ENCODE measurements at regions not wholly inside any gene's neighbourhood (a gene's known extent, or its start where the extent isn't known, plus 50 kb on each side); places are given as distances from the start of the nearest gene placed in this dataset.

DNA sequence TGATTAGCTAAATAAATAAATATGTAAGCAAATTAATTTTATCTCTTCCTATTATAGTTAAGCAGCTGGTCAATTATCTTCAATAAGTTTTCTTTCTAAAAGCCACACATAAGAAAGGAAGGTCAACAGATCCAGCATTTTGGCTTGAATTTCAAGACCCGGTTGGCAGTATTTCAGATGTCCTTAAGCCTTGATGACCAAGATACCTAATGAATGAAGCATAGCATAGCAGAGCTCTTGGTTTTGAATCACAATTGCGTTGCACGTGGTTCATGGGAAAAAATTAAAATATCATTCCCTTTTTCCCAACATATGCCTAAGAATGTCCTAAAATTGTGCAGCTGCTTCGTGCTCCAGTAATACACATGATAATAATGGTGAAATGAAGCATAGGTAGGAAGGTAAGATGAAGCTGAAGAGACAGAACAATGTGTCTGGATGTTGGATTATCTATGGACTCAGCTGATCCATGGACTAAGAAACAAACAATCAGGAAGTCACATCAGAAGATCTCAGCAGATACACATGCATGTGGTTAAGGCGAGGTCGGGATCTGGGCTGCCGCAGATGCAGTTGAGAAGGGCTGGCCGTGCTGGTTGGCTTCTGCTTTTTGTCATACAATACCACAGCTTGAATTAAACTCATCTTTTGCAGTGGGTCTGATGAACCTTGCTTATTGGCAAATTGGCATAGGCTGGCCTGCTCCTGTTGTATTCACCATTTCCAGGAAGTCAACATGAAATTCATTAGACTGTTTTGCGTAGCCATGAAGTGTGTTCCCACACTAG lies 284.9 kb upstream of the RUNX1 start:
- H3K4me1 Mint-ChIP-seq: peaks cover 7 to 17% of the 10 kb centered on the region in 2 donors
- H3K9me3 Mint-ChIP-seq: peaks cover 6 to 7% of the 10 kb centered on the region in 2 donors
- H3K4me3 Mint-ChIP-seq: no peak overlapping the region
- no peaks in the 10 kb centered on the region for H3K27me3 Mint-ChIP-seq
- peaks cover 0 to 3% of the 10 kb centered on the region in 2 donors for H3K36me3 Mint-ChIP-seq
- DNase-seq: no peak
- no peak for ATAC-seq (replicated peaks)
- no peak overlapping the region for H3K27ac Mint-ChIP-seq

DNA sequence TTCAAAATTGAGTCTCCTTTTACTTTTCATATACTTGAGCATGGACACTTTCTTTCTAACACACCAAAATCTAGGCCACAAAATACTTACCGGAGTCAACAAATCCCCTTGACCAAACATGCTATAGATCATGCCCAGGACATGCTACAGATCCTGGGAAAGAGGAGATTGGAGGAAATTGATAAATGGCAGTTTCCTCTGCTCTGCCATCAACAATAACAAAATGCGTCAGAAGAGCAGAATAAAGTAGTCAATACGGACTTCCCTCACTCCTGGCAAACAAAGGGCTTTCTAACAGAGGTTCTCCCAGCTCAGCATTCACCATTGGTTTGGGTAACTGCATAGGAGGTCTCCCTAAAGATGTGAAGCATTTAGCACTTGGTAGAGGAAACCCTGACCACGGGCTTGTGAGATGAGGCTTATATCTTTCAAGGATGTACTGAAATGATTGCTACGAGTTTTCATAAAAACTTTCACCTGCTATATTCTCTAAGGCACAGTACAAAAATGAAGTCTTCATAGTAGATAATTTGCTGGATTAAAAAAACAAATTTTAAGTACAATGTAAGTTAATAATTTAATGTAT lies 283.8 kb upstream of the RUNX1 start:
- no peaks in the 10 kb centered on the region for H3K27me3 Mint-ChIP-seq
- H3K27ac Mint-ChIP-seq: no peak overlapping the region
- H3K4me3 Mint-ChIP-seq: no peak overlapping the region
- peaks cover 0 to 1% of the 10 kb centered on the region in 2 donors for H3K36me3 Mint-ChIP-seq
- DNase-seq (no peak), ATAC-seq (replicated peaks) (no peak)
- peaks cover 7 to 13% of the 10 kb centered on the region in 2 donors for H3K4me1 Mint-ChIP-seq
- H3K9me3 Mint-ChIP-seq: peaks cover 1 to 2% of the 10 kb centered on the region in 2 donors

DNA sequence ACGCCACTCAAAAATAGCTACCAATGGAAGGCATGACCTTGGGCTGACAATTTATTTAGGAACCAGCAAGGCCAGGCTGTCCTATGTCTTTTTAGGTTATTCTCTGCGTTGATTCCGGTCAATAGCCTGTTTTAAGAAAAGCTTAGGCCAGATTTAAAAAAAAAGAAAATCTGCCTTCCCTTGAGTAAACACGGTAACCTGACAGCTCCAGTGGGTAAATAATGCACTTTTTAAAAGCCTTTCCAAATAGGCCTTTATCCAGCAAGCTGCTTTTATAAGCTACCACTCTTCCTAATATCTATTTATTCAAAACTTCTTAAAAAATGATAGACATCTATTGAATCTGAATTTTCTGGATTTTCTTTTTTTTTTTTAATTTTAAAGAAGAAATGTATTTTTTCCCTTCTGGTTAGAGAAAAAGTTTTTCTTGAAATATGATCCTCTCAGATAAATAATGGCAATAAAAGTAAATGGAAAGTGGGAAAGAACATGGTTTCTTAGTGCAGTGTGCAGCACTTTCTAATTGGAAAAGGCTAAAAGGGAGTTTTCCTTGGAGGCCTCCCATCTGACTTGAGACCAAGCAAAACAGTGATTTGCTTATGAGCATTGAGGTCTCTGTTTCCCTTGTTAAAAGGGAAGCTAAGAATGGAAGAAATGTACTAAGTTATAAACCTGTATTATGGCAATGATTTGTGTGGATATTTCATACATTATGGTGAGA lies 281.0 kb upstream of the RUNX1 start:
- no peaks in the 10 kb centered on the region for H3K9me3 Mint-ChIP-seq

DNA sequence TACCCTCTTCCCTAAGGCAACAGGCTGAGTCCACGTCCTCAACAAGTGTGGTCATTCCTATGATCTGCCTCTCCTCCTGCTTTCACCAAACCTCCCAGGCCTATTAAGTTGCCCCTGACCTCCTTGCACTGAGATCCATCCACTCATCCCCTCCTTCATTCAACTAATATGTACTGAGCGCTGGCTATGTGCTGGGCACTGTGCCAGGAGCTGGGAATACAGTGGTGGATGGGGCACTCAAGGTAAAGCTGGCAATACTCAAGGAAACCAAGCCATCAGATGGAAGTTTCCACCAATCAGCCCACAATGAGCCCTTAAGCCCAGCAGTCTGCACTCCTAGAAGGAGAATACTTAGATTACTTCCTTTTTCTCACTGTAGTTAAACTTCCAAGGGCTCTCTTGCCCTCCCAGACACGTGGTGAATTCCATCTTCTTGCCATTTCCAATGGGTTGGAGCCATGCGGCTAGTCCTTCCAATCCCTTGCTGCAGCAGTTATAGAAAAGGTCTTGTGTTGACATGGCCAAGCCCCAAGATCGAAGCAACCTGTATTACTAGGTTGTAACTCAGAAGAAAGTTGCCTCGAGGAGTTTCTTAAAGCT lies 279.9 kb upstream of the RUNX1 start:
- Mint-ChIP-seq H3K4me1 (peaks cover 6 to 11% of the 10 kb centered on the region in 2 donors), H3K9me3 (no peaks in the 10 kb centered on the region), H3K27ac (no peak overlapping the region), H3K36me3 (no peaks in the 10 kb centered on the region), H3K27me3 (no peaks in the 10 kb centered on the region), H3K4me3 (no peak overlapping the region)
- no peak for ATAC-seq (replicated peaks)
- DNase-seq: no peak

More for the DNA sequence above, 281.0 kb upstream of the RUNX1 start:
- Mint-ChIP-seq H3K4me3 (no peak overlapping the region), H3K27ac (no peak overlapping the region), H3K4me1 (peaks cover 6 to 11% of the 10 kb centered on the region in 2 donors), H3K27me3 (no peaks in the 10 kb centered on the region), H3K36me3 (no peaks in the 10 kb centered on the region)
- ATAC-seq (replicated peaks) (no peak), DNase-seq (no peak)

DNA sequence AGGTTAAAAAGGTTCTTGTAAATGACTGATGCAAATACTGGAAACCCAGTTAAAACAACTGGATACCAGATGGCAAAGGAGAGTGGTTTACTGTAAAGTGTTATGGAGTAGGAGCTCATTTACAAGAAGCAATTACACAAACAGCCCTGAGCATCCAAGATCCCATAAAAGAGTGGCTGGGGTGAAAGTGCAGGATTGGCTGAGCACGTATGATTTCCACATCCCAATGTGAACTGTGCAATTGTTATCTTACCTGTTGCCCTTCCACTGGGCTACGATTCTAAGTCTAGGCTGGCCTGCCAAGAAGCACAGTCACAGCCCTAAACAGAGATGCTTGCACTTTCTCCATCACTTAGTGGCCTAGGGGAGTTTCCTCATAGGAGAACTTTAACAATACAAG lies 277.6 kb upstream of the RUNX1 start:
- H3K4me3 Mint-ChIP-seq: no peak overlapping the region
- H3K27me3 Mint-ChIP-seq: no peaks in the 10 kb centered on the region
- no peaks in the 10 kb centered on the region for H3K9me3 Mint-ChIP-seq
- ATAC-seq (replicated peaks) (no peak), DNase-seq (no peak)
- peaks cover 6 to 11% of the 10 kb centered on the region in 2 donors for H3K4me1 Mint-ChIP-seq
- no peaks in the 10 kb centered on the region for H3K36me3 Mint-ChIP-seq
- no peak overlapping the region for H3K27ac Mint-ChIP-seq

DNA sequence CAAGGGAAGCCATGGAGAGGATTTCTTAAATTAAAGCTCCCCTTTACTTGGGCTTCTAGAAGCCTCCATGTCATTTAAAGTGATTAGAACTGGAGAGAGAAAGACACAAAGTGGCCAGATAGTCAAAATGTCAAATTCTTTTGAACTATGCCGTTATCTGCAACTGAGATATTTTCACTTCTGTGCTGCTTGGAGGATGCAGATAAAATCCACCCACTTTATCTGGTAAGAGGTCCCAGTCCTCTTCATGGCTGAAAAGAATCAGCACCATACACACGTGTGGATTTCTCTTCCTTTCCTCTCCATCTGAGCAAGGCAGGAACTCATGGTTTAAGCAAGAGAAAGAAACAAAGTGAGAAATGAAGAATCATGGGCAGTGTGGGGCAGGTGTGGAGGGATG lies 276.9 kb upstream of the RUNX1 start:
- H3K27me3 Mint-ChIP-seq: no peaks in the 10 kb centered on the region
- no peaks in the 10 kb centered on the region for H3K36me3 Mint-ChIP-seq
- no peaks in the 10 kb centered on the region for H3K9me3 Mint-ChIP-seq
- H3K4me3 Mint-ChIP-seq: no peak overlapping the region
- no peak overlapping the region for H3K27ac Mint-ChIP-seq
- H3K4me1 Mint-ChIP-seq: peaks cover 4 to 11% of the 10 kb centered on the region in 2 donors
- DNase-seq: no peak
- ATAC-seq (replicated peaks): no peak

DNA sequence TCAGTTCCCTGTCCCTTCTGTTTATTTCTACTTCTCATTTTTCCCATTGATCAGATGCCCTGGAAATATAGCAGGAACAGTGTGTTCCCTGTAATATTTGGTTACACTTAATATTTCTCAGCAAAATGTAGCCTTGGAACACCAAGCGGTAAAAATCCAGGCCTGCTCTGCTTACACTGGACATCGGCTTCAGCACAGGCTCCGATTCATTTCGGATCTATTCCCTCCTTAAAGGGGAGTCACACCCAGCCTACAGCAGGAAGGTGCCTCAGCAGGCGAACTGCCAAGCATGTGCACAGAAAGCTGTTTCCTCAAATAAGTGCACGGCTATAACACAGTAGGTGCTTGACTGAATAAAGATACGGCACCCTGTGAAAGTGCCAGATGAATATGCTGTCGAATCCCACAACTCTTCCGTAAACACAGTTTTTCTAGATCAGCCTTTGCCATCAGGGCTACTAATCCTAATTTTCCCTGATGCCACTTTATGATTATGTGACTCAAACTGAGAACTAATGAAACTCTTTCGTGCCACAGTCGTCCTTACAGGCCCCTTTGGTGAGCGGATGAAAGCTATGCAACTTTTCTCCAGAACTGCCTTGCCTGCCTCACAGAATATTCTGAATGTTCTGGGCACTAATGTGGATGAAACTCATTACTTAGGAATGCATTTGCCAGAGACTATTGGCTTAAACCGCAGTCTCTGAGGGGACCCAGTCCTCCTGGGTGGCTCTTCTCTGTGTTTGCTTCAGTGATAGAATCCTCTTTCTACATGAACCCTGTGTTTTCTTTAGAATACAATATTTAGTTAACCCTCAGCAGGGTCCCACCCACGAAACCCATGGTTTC lies 275.5 kb upstream of the RUNX1 start:
- Mint-ChIP-seq H3K27me3 (no peaks in the 10 kb centered on the region), H3K36me3 (no peaks in the 10 kb centered on the region), H3K4me1 (peaks cover 4 to 11% of the 10 kb centered on the region in 2 donors), H3K9me3 (no peaks in the 10 kb centered on the region), H3K4me3 (no peak overlapping the region), H3K27ac (no peak overlapping the region)
- no peak for DNase-seq
- ATAC-seq (replicated peaks): no peak

DNA sequence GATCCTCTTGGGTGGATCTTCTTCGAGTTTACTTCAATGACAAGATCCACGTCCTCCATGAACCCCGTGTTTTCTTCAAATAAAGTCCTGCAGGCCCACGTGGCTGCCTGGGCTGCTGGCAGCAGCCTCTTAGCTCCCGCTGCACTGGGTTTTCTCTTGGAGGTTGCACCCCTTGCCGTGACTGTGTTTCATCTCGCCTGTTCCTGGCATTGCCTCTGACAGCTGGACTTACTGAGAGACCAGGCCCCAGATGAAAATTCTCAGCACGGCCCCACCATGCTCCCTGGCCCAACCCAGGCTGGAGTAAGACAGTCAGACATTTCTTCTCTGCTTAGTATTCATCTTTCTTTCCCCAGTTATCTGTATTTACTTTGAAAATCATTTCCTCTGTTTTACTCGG lies 274.8 kb upstream of the RUNX1 start:
- Mint-ChIP-seq H3K27ac (no peak overlapping the region), H3K27me3 (no peaks in the 10 kb centered on the region), H3K9me3 (no peaks in the 10 kb centered on the region), H3K4me3 (no peak overlapping the region), H3K36me3 (no peaks in the 10 kb centered on the region), H3K4me1 (peaks cover 4 to 11% of the 10 kb centered on the region in 2 donors)
- DNase-seq (no peak), ATAC-seq (replicated peaks) (no peak)

DNA sequence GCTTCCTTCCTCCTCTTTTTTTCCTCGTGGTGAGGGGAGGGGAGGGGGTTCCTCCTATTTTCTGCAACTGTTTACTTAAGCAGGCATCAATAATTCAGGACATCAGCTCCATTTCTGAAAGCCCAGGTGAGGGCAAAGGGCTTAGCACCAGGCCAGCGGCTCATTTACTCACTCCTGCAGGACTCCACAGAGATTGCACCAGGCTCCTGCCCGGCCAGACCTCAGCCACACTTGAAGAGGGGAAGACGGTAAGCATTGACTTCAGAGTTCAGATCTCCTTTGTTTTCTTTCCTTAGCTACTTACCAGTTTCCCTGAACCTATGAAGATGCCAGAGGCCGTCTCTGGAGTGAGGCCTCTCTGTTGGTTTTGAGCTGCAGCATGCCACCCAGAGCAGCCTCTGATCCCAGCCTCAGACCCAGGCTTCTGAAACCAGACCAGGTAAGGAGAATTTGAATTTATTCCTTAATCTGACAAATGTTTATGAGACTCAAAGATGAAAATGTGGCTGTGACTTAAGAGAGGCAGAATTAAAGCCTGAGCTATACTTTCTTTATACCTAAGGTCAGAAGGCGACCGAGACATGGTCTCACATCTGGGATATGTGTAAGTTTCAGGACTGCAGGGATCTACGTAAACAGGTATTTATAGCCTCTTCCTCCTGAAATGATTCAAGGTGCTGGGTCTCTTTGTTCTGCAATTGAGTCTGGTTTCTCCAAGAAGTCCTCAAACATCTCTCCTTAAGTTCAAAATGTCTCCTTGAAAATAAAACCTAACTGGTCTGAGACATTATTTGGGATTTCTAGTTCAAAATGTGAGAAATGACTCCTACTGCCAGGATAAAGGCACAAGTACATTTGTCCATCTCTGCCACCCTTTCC lies 272.5 kb upstream of the RUNX1 start:
- ATAC-seq (replicated peaks): no peak
- Mint-ChIP-seq H3K4me3 (no peak overlapping the region), H3K4me1 (peaks cover 2 to 11% of the 10 kb centered on the region in 2 donors)

DNA sequence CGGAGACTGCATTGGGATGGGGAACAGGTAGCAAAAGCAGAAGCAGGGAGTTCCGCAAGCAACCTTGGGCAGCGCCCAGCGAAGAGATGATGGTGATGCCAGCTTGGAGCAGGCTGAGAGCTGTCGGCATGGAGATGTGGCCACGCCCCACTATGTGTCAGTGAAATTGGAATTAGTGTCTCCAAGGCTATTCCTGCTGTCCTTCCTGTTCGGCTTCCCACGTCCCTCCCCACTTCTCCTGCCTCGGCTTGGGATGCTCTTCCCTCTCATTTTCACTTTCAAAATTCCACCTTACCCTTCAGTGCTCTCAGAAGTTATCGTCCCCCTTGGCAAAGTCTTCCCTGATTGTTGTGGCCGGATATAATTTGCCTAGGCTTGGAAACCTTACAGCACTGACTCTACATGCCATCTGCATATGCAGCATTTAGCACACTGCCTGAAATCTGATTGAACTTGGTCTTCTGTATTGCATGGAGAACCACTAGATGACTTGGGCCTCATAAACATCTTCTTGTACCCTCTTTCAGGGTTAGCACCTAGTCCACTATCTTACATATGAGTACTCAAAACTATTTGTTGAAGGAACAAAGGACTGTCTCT lies 270.7 kb upstream of the RUNX1 start:
- Mint-ChIP-seq H3K4me1 (no peaks in the 10 kb centered on the region), H3K27me3 (peaks cover 0 to 6% of the 10 kb centered on the region in 2 donors), H3K9me3 (no peaks in the 10 kb centered on the region), H3K4me3 (no peak overlapping the region), H3K36me3 (no peaks in the 10 kb centered on the region), H3K27ac (no peak overlapping the region)
- ATAC-seq (replicated peaks) (no peak), DNase-seq (no peak)

More for the DNA sequence above, 272.5 kb upstream of the RUNX1 start:
- DNase-seq: no peak
- Mint-ChIP-seq H3K27ac (no peak overlapping the region), H3K9me3 (no peaks in the 10 kb centered on the region), H3K27me3 (no peaks in the 10 kb centered on the region), H3K36me3 (no peaks in the 10 kb centered on the region)

DNA sequence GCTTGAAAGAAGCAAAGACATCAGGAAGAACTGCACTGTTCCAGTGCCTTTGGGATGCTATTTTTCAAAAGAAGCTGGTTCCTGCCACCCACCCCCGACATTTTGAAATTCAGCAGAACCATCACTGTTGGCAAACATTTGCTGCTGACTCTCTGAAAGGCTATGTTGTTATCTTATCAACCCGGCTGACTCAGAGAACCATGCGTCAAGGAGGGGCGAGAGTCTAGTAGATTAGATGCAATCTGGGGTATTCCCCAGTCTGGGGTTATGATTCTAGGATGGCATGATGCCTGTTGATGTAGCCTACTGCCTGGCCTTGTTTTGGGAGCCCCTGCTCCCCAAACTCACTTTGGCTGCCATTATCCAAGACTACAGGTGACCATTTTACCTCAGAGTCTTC lies 267.8 kb upstream of the RUNX1 start:
- Mint-ChIP-seq H3K9me3 (no peaks in the 10 kb centered on the region), H3K36me3 (no peaks in the 10 kb centered on the region), H3K27me3 (peaks cover 0 to 6% of the 10 kb centered on the region in 2 donors), H3K4me3 (no peak overlapping the region), H3K27ac (no peak overlapping the region), H3K4me1 (peaks cover 6 to 9% of the 10 kb centered on the region in 2 donors)
- ATAC-seq (replicated peaks): no peak
- DNase-seq: no peak

DNA sequence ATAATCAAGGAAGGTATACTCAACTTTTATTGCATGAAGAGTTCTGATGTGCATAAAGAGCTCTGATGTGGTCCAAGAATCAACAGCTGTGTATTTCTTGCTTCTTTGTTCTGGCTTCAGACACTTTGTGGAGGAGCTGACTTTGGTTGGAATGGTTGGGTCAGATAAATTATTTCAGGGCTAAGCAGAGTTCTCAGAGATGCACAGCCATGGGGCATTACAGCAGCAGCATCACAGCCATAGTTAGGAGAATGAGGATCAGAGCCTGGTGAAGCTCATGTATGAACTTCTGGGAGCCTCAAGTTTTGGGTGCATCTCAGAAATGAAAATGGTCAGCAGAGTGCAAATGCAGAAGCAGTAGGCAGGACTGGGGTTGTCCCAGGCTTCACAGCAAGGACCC lies 267.4 kb upstream of the RUNX1 start:
- ATAC-seq (replicated peaks): no peak

More for the DNA sequence above, 267.4 kb upstream of the RUNX1 start:
- Mint-ChIP-seq H3K9me3 (no peaks in the 10 kb centered on the region), H3K27ac (no peak overlapping the region), H3K27me3 (peaks cover 0 to 6% of the 10 kb centered on the region in 2 donors), H3K4me1 (peaks cover 7 to 12% of the 10 kb centered on the region in 2 donors), H3K4me3 (no peak overlapping the region), H3K36me3 (no peaks in the 10 kb centered on the region)
- no peak for DNase-seq

All from stimulated activated naive B cell treated with anti-CD40 and anti-IgM and Interleukin-4, amounts not matched to agents 10 μg/mL and 1 μg/mL and 100 μg/mL, for 72 hours (primary cell).